ENCODE measurements at regions not wholly inside any gene's neighbourhood (a gene's known extent, or its start where the extent isn't known, plus 50 kb on each side); places are given as distances from the start of the nearest gene placed in this dataset.

GRCh38 chr10:65550761-65551160 is 1375.1 kb upstream of the LRRTM3 start:
- Histone ChIP-seq H3K9me3 (ENCODE audit: control insufficient read depth, low read length) (no peaks in the 10 kb centered on the region), H3K27me3 (ENCODE audit: control insufficient read depth, insufficient read depth, low read length) (no peaks in the 10 kb centered on the region)

GRCh38 chr10:65555192-65555591 is 1370.6 kb upstream of the LRRTM3 start:
- no peak overlapping the region for H3K9ac ChIP-seq (ENCODE audit: low read length)
- H3K4me3 ChIP-seq (ENCODE audit: low read length): no peak overlapping the region
- H3K4me1 ChIP-seq (ENCODE audit: control insufficient read depth, insufficient read depth, low read length): no peaks in the 10 kb centered on the region
- no peaks in the 10 kb centered on the region for H3K27me3 ChIP-seq (ENCODE audit: control insufficient read depth, insufficient read depth, low read length)
- H3K36me3 ChIP-seq (ENCODE audit: control insufficient read depth, insufficient read depth, low read length): no peaks in the 10 kb centered on the region
- H3K9me3 ChIP-seq (ENCODE audit: control insufficient read depth, low read length): no peaks in the 10 kb centered on the region

More at GRCh38 chr10:65550761-65551160, 1375.1 kb upstream of the LRRTM3 start:
- H3K9ac ChIP-seq (ENCODE audit: low read length): no peak overlapping the region
- H3K4me1 ChIP-seq (ENCODE audit: control insufficient read depth, insufficient read depth, low read length): no peaks in the 10 kb centered on the region
- H3K4me3 ChIP-seq (ENCODE audit: low read length): no peak overlapping the region
- H3K36me3 ChIP-seq (ENCODE audit: control insufficient read depth, insufficient read depth, low read length): no peaks in the 10 kb centered on the region

- Histone ChIP-seq H3K9me3 (ENCODE audit: control insufficient read depth, low read length) (no peaks in the 10 kb centered on the region), H3K9ac (ENCODE audit: low read length) (no peak overlapping the region), H3K4me1 (ENCODE audit: control insufficient read depth, insufficient read depth, low read length) (no peaks in the 10 kb centered on the region), H3K4me3 (ENCODE audit: low read length) (no peak overlapping the region), H3K36me3 (ENCODE audit: control insufficient read depth, insufficient read depth, low read length) (no peaks in the 10 kb centered on the region), H3K27me3 (ENCODE audit: control insufficient read depth, insufficient read depth, low read length) (no peaks in the 10 kb centered on the region)
Measured at GRCh38 chr10:65556006-65556405, 1369.8 kb upstream of the LRRTM3 start.

- H3K27me3 ChIP-seq (ENCODE audit: control insufficient read depth, insufficient read depth, low read length): no peaks in the 10 kb centered on the region
- no peaks in the 10 kb centered on the region for H3K4me1 ChIP-seq (ENCODE audit: control insufficient read depth, insufficient read depth, low read length)
- no peak overlapping the region for H3K9ac ChIP-seq (ENCODE audit: low read length)
- H3K4me3 ChIP-seq (ENCODE audit: low read length): no peak overlapping the region
- H3K9me3 ChIP-seq (ENCODE audit: control insufficient read depth, low read length): no peaks in the 10 kb centered on the region
- no peaks in the 10 kb centered on the region for H3K36me3 ChIP-seq (ENCODE audit: control insufficient read depth, insufficient read depth, low read length)
Measured at GRCh38 chr10:65559369-65559768, 1366.5 kb upstream of the LRRTM3 start.

- Histone ChIP-seq H3K36me3 (ENCODE audit: control insufficient read depth, insufficient read depth, low read length) (no peaks in the 10 kb centered on the region), H3K4me3 (ENCODE audit: low read length) (no peak overlapping the region), H3K4me1 (ENCODE audit: control insufficient read depth, insufficient read depth, low read length) (no peaks in the 10 kb centered on the region), H3K9me3 (ENCODE audit: control insufficient read depth, low read length) (no peaks in the 10 kb centered on the region), H3K9ac (ENCODE audit: low read length) (no peak overlapping the region), H3K27me3 (ENCODE audit: control insufficient read depth, insufficient read depth, low read length) (no peaks in the 10 kb centered on the region)
Measured at GRCh38 chr10:65565246-65565645, 1360.6 kb upstream of the LRRTM3 start.

GRCh38 chr10:65566906-65567305 is 1358.9 kb upstream of the LRRTM3 start:
- no peak overlapping the region for H3K9ac ChIP-seq (ENCODE audit: low read length)
- no peak overlapping the region for H3K4me3 ChIP-seq (ENCODE audit: low read length)
- H3K36me3 ChIP-seq (ENCODE audit: control insufficient read depth, insufficient read depth, low read length): no peaks in the 10 kb centered on the region
- no peaks in the 10 kb centered on the region for H3K9me3 ChIP-seq (ENCODE audit: control insufficient read depth, low read length)
- H3K27me3 ChIP-seq (ENCODE audit: control insufficient read depth, insufficient read depth, low read length): no peaks in the 10 kb centered on the region
- no peaks in the 10 kb centered on the region for H3K4me1 ChIP-seq (ENCODE audit: control insufficient read depth, insufficient read depth, low read length)

- H3K27me3 ChIP-seq (ENCODE audit: control insufficient read depth, insufficient read depth, low read length): no peaks in the 10 kb centered on the region
- no peaks in the 10 kb centered on the region for H3K9me3 ChIP-seq (ENCODE audit: control insufficient read depth, low read length)
- H3K4me3 ChIP-seq (ENCODE audit: low read length): peak overlapping the region; percentile 66
- H3K9ac ChIP-seq (ENCODE audit: low read length): peak overlapping the region; percentile 61
- no peaks in the 10 kb centered on the region for H3K36me3 ChIP-seq (ENCODE audit: control insufficient read depth, insufficient read depth, low read length)
- no peaks in the 10 kb centered on the region for H3K4me1 ChIP-seq (ENCODE audit: control insufficient read depth, insufficient read depth, low read length)
Measured at GRCh38 chr10:65570143-65571010, 1355.5 kb upstream of the LRRTM3 start.

GRCh38 chr10:65571011-65571570 is 1354.7 kb upstream of the LRRTM3 start:
- Histone ChIP-seq H3K36me3 (ENCODE audit: control insufficient read depth, insufficient read depth, low read length) (no peaks in the 10 kb centered on the region), H3K9ac (ENCODE audit: low read length) (peak overlapping the region; percentile 61), H3K9me3 (ENCODE audit: control insufficient read depth, low read length) (no peaks in the 10 kb centered on the region), H3K4me1 (ENCODE audit: control insufficient read depth, insufficient read depth, low read length) (no peaks in the 10 kb centered on the region), H3K4me3 (ENCODE audit: low read length) (peak overlapping the region; percentile 66), H3K27me3 (ENCODE audit: control insufficient read depth, insufficient read depth, low read length) (no peaks in the 10 kb centered on the region)

- Histone ChIP-seq H3K4me1 (ENCODE audit: control insufficient read depth, insufficient read depth, low read length) (no peaks in the 10 kb centered on the region), H3K4me3 (ENCODE audit: low read length) (no peak overlapping the region), H3K36me3 (ENCODE audit: control insufficient read depth, insufficient read depth, low read length) (no peaks in the 10 kb centered on the region), H3K27me3 (ENCODE audit: control insufficient read depth, insufficient read depth, low read length) (no peaks in the 10 kb centered on the region), H3K9ac (ENCODE audit: low read length) (no peak overlapping the region), H3K9me3 (ENCODE audit: control insufficient read depth, low read length) (no peaks in the 10 kb centered on the region)
Measured at GRCh38 chr10:65581426-65582026, 1344.3 kb upstream of the LRRTM3 start.

- Histone ChIP-seq H3K4me3 (ENCODE audit: low read length) (no peak overlapping the region), H3K27me3 (ENCODE audit: control insufficient read depth, insufficient read depth, low read length) (no peaks in the 10 kb centered on the region), H3K9ac (ENCODE audit: low read length) (no peak overlapping the region), H3K4me1 (ENCODE audit: control insufficient read depth, insufficient read depth, low read length) (no peaks in the 10 kb centered on the region), H3K36me3 (ENCODE audit: control insufficient read depth, insufficient read depth, low read length) (no peaks in the 10 kb centered on the region), H3K9me3 (ENCODE audit: control insufficient read depth, low read length) (no peaks in the 10 kb centered on the region)
Measured at GRCh38 chr10:65602182-65602865, 1323.5 kb upstream of the LRRTM3 start.

- Histone ChIP-seq H3K27me3 (ENCODE audit: control insufficient read depth, insufficient read depth, low read length) (no peaks in the 10 kb centered on the region), H3K9me3 (ENCODE audit: control insufficient read depth, low read length) (no peaks in the 10 kb centered on the region), H3K36me3 (ENCODE audit: control insufficient read depth, insufficient read depth, low read length) (no peaks in the 10 kb centered on the region), H3K4me1 (ENCODE audit: control insufficient read depth, insufficient read depth, low read length) (no peaks in the 10 kb centered on the region), H3K4me3 (ENCODE audit: low read length) (no peak overlapping the region), H3K9ac (ENCODE audit: low read length) (no peak overlapping the region)
Measured at GRCh38 chr10:65611592-65611991, 1314.2 kb upstream of the LRRTM3 start.

Measured in mucosa of stomach (tissue), 1 donor.